ENCODE measurements at regions not wholly inside any gene's neighbourhood (a gene's known extent, or its start where the extent isn't known, plus 50 kb on each side); places are given as distances from the start of the nearest gene placed in this dataset.

DNA sequence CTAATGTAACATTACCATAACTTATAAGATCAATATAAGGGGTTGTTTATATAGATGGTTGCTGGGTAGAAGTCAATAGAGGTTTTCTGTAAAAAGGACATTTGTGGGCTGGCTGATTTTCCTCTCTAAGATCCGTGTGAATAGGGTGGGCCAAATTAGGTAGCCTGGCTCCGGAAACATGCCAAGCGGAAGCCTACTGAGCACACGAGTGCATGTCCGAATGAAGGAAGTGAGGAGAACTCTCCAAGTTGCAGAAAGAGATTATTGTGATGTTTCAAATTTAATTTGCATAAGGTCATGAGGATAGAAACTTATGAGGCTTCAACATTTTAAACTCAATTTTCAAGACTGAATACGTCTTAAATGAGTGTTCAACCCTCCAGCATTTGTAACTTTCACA is 356.7 kb downstream of the SNAPC1 start:
- intact Hi-C loops (cut with DNase I) = no loop called here
- Histone ChIP-seq H3K4me1 (peaks cover 0 to 12% (median 9%) of the 10 kb centered on the region in 4 donors), H3K9me3 (no peaks in the 10 kb centered on the region), H3K27ac (no peak overlapping the region), H3K36me3 (no peaks in the 10 kb centered on the region), H3K4me3 (no peak overlapping the region), H3K27me3 (peaks cover 9 to 67% (median 15%) of the 10 kb centered on the region in 3 donors)
- TF ChIP-seq, protein P1, sequence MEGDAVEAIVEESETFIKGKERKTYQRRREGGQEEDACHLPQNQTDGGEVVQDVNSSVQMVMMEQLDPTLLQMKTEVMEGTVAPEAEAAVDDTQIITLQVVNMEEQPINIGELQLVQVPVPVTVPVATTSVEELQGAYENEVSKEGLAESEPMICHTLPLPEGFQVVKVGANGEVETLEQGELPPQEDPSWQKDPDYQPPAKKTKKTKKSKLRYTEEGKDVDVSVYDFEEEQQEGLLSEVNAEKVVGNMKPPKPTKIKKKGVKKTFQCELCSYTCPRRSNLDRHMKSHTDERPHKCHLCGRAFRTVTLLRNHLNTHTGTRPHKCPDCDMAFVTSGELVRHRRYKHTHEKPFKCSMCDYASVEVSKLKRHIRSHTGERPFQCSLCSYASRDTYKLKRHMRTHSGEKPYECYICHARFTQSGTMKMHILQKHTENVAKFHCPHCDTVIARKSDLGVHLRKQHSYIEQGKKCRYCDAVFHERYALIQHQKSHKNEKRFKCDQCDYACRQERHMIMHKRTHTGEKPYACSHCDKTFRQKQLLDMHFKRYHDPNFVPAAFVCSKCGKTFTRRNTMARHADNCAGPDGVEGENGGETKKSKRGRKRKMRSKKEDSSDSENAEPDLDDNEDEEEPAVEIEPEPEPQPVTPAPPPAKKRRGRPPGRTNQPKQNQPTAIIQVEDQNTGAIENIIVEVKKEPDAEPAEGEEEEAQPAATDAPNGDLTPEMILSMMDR (IDR thresholded peaks at IDR 0.05) = no peak
- TF ChIP-seq POLR2AphosphoS5 (IDR thresholded peaks at IDR 0.05) (no peak), POLR2A (IDR thresholded peaks at IDR 0.05) (no peak), EP300 (IDR thresholded peaks at IDR 0.05) (no peak)
- WGBS, 2 donors = 75 to 79% methylated on average over 6 of the region's 6 CpGs
- no peak for DNase-seq

DNA sequence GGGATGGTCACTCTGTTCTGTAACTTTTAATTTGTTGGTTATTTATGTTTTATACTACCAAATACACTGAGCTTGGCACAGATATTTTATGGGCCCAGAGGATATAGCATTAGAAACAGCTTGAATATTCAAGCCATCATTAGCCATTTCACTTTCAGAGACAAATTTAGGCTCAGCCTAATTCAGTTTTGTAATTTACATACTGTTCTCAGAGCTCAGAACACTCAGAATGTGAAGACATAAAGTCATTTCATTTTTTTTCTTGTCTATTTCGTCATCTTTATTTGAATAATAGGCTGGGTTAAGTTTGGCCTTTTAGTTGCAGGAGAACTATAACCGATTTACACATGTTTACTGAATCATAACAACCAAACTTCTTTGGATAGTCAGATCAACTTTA is 361.7 kb downstream of the SNAPC1 start:
- no peaks in the 10 kb centered on the region for H3K36me3 ChIP-seq
- no peaks in the 10 kb centered on the region for H3K9me3 ChIP-seq
- TF ChIP-seq EP300 (IDR thresholded peaks at IDR 0.05) (no peak), POLR2AphosphoS5 (IDR thresholded peaks at IDR 0.05) (no peak), POLR2A (IDR thresholded peaks at IDR 0.05) (no peak)
- TF ChIP-seq, protein P1 (IDR thresholded peaks at IDR 0.05) = no peak
- intact Hi-C loops (cut with DNase I) = no loop called here
- H3K27me3 ChIP-seq = peaks cover 0 to 32% (median 6%) of the 10 kb centered on the region in 3 donors
- H3K27ac ChIP-seq = no peak overlapping the region
- 40% methylated on average over 2 of the region's 2 CpGs for WGBS, 2 donors
- H3K4me3 ChIP-seq = no peak overlapping the region
- H3K4me1 ChIP-seq = no peaks in the 10 kb centered on the region
- no peak for DNase-seq

DNA sequence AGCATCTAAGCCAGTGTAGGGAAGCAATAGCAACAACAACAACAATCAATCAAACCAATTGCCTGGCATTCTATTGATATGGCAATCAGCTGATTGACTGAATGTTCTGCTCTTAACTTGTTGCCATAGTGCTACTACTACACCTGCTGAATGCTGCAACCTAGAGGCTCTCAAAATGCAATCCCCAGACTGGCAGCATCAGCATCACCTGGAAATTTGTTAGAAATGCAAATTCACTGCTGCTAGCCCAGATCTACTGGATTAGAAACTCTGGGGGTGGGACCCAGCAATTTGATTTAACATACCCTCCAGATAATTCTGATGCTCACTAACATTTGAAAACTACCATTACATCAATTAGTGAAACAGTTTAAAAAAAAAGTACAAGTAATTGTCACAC is 363.6 kb downstream of the SNAPC1 start:
- no peak overlapping the region for H3K27ac ChIP-seq
- peaks cover 0 to 15% (median 0%) of the 10 kb centered on the region in 3 donors for H3K27me3 ChIP-seq
- no peak overlapping the region for H3K4me3 ChIP-seq
- intact Hi-C loops (cut with DNase I) = no loop called here
- DNase-seq = no peak
- no peaks in the 10 kb centered on the region for H3K4me1 ChIP-seq
- H3K36me3 ChIP-seq = no peaks in the 10 kb centered on the region
- TF ChIP-seq EP300 (IDR thresholded peaks at IDR 0.05) = no peak
- no peaks in the 10 kb centered on the region for H3K9me3 ChIP-seq

DNA sequence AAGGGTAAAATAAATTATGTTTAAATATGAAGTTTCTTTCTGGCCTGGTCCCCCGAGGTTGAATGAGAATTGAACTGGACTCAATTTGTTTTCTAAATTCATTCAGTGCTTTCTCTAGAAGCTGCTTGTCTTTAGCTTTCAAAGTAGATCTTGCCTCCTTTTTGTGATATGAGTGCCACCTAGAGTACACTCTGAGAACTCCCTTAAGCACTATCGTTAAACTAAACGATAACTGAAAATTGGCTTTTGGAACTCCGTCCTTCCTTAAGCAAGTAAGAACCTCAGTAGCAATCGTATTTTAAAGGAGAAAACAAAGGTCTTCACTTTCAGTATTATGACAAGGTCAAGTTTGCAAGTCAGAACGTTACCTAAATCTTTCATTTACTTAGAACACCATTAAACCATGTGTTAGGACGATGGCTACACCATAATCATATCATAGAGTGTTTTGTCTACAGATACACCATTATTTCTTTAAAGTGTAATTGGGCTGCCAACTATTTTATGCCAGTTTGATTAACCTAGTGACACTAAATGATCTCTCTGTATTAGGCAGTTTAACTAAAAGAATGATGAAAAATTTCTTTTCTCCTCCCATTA is 364.8 kb downstream of the SNAPC1 start:
- no peaks in the 10 kb centered on the region for H3K4me1 ChIP-seq
- intact Hi-C loops (cut with DNase I) = no loop called here
- no peak for DNase-seq
- no peaks in the 10 kb centered on the region for H3K36me3 ChIP-seq
- H3K27me3 ChIP-seq = peaks cover 0 to 6% (median 0%) of the 10 kb centered on the region in 3 donors
- no peak overlapping the region for H3K27ac ChIP-seq
- 8 to 13% methylated on average over 7 of the region's 7 CpGs for WGBS, 2 donors
- H3K9me3 ChIP-seq = no peaks in the 10 kb centered on the region
- no peak for TF ChIP-seq POLR2A (IDR thresholded peaks at IDR 0.05)
- TF ChIP-seq, protein P1 (IDR thresholded peaks at IDR 0.05) = peak in 3 of 4 experiments; percentile 20 to 55 (median 26)
- TF ChIP-seq EP300 (IDR thresholded peaks at IDR 0.05) = no peak
- no peak for TF ChIP-seq POLR2AphosphoS5 (IDR thresholded peaks at IDR 0.05)
- H3K4me3 ChIP-seq = no peak overlapping the region

DNA sequence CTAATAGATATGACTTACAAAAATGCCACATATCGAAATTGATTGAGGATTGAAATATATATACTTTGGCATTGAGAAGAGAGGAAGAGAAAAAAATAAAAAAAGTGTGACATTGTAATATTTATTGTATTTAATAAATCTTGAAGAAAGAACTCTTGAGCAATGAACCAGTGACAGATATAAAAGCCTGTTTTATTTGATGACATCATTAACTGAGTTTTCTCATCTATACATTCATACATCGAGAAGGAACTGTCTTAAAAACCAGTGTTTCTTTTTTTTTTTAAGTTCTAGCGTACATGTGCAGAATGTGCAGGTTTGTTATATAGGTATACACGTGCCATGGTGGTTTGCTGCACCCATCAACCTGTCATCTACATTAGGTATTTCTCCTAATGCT is 368.2 kb downstream of the SNAPC1 start:
- no peak for DNase-seq
- intact Hi-C loops (cut with DNase I) = no loop called here
- peaks cover 0 to 6% (median 0%) of the 10 kb centered on the region in 3 donors for H3K27me3 ChIP-seq
- no peak for TF ChIP-seq EP300 (IDR thresholded peaks at IDR 0.05)
- TF ChIP-seq POLR2AphosphoS5 (IDR thresholded peaks at IDR 0.05) = no peak
- no peak for TF ChIP-seq POLR2A (IDR thresholded peaks at IDR 0.05)
- TF ChIP-seq, protein P1 (IDR thresholded peaks at IDR 0.05) = no peak
- WGBS, 2 donors = 59 to 81% methylated on average over 4 of the region's 4 CpGs
- H3K4me3 ChIP-seq = no peak overlapping the region
- no peak overlapping the region for H3K27ac ChIP-seq
- no peaks in the 10 kb centered on the region for H3K9me3 ChIP-seq
- H3K4me1 ChIP-seq = no peaks in the 10 kb centered on the region
- H3K36me3 ChIP-seq = no peaks in the 10 kb centered on the region
